ENCODE measurements at regions not wholly inside any gene's neighbourhood (a gene's known extent, or its start where the extent isn't known, plus 50 kb on each side); places are given as distances from the start of the nearest gene placed in this dataset.

- no peak for DNase-seq (ENCODE audit: low read depth)
- no peak overlapping the region for H3K4me3 ChIP-seq (ENCODE audit: low read depth, low read length)
- no peak for TF ChIP-seq CTCF (IDR thresholded peaks at IDR 0.05; ENCODE audit: control insufficient read depth, extremely low read depth, insufficient read depth)
These were observed 745.3 kb upstream of the ZEB2 start for GRCh38 chr2:145265244-145265643.

- TF ChIP-seq CTCF (IDR thresholded peaks at IDR 0.05; ENCODE audit: control insufficient read depth, extremely low read depth, insufficient read depth), result no peak
- DNase-seq (ENCODE audit: low read depth), result no peak
- no peak overlapping the region for H3K4me3 ChIP-seq (ENCODE audit: low read depth, low read length)
These were observed 740.8 kb upstream of the ZEB2 start for GRCh38 chr2:145260674-145261073.

GRCh38 chr2:145260081-145260480, 740.2 kb upstream of the ZEB2 start:
- no peak for TF ChIP-seq CTCF (IDR thresholded peaks at IDR 0.05; ENCODE audit: control insufficient read depth, extremely low read depth, insufficient read depth)
- DNase-seq (ENCODE audit: low read depth), result no peak
- H3K4me3 ChIP-seq (ENCODE audit: low read depth, low read length), result no peak overlapping the region

GRCh38 chr2:145258903-145259579, 739.1 kb upstream of the ZEB2 start:
- no peak for TF ChIP-seq CTCF (IDR thresholded peaks at IDR 0.05; ENCODE audit: control insufficient read depth, extremely low read depth, insufficient read depth)
- no peak for DNase-seq (ENCODE audit: low read depth)
- H3K4me3 ChIP-seq (ENCODE audit: low read depth, low read length), result no peak overlapping the region

- no peak for DNase-seq (ENCODE audit: low read depth)
- H3K4me3 ChIP-seq (ENCODE audit: low read depth, low read length), result no peak overlapping the region
- TF ChIP-seq CTCF (IDR thresholded peaks at IDR 0.05; ENCODE audit: control insufficient read depth, extremely low read depth, insufficient read depth), result no peak
These were observed 738.0 kb upstream of the ZEB2 start for GRCh38 chr2:145257931-145258330.

- no peak for DNase-seq (ENCODE audit: low read depth)
- no peak for TF ChIP-seq CTCF (IDR thresholded peaks at IDR 0.05; ENCODE audit: control insufficient read depth, extremely low read depth, insufficient read depth)
- no peak overlapping the region for H3K4me3 ChIP-seq (ENCODE audit: low read depth, low read length)
These were observed 736.6 kb upstream of the ZEB2 start for GRCh38 chr2:145256551-145256950.

GRCh38 chr2:145254291-145254690, 734.4 kb upstream of the ZEB2 start:
- no peak overlapping the region for H3K4me3 ChIP-seq (ENCODE audit: low read depth, low read length)
- no peak for DNase-seq (ENCODE audit: low read depth)
- TF ChIP-seq CTCF (IDR thresholded peaks at IDR 0.05; ENCODE audit: control insufficient read depth, extremely low read depth, insufficient read depth), result no peak
